Neutrophil (primary cell): ENCODE measurements at regions not wholly inside any gene's neighbourhood (a gene's known extent, or its start where the extent isn't known, plus 50 kb on each side); places are given as distances from the start of the nearest gene placed in this dataset.

Experiments used
- H3K27ac ChIP-seq: fragments of 200-600 bp; sonication (generic); 2 replicates; pipeline ENCODE4 v1.5.1; 2016; ENCODE audit warnings: mild to moderate bottlenecking, moderate library complexity
- H3K27me3 ChIP-seq: fragments of 200-600 bp; sonication (generic); 2 replicates; pipeline ENCODE4 v1.6.0; 2016; ENCODE audit warnings: mild to moderate bottlenecking
- H3K36me3 ChIP-seq: fragments of 200-600 bp; sonication (generic); 2 replicates; pipeline ENCODE4 v1.5.1; 2017
- H3K4me1 ChIP-seq, 2 experiments: fragments of 200-600 bp in 1 of 2; sonication (generic) in 1 of 2; 1 replicate in 1 of 2; 2 replicates in 1 of 2; pipeline versions ENCODE4 v1.5.1 to v1.6.1; 2013 to 2016; ENCODE audit warnings: low read depth in 1 of 2, low read length in 1 of 2, mild to moderate bottlenecking in 1 of 2, moderate library complexity in 1 of 2; ENCODE audit not compliant: control insufficient read depth in 1 of 2, insufficient read depth in 1 of 2
- H3K4me3 ChIP-seq, 2 experiments: fragments of 200-600 bp in 1 of 2; sonication (generic) in 1 of 2; 1 replicate in 1 of 2; 2 replicates in 1 of 2; pipeline ENCODE4 v1.5.1; 2013 to 2016; ENCODE audit warnings: low read depth in 1 of 2, low read length in 1 of 2, mild to moderate bottlenecking in 1 of 2, moderate library complexity in 1 of 2
- H3K9me3 ChIP-seq: fragments of 200-600 bp; sonication (generic); 2 replicates; pipeline ENCODE4 v1.5.1; 2016
- TF ChIP-seq, protein P1 (sequence below): fragments of 200-600 bp; sonication (generic); IDR thresholded peaks from 2 replicates; pipeline ENCODE4 v1.5.1; 2016; ENCODE audit warnings: antibody characterized with exemption

DNA sequence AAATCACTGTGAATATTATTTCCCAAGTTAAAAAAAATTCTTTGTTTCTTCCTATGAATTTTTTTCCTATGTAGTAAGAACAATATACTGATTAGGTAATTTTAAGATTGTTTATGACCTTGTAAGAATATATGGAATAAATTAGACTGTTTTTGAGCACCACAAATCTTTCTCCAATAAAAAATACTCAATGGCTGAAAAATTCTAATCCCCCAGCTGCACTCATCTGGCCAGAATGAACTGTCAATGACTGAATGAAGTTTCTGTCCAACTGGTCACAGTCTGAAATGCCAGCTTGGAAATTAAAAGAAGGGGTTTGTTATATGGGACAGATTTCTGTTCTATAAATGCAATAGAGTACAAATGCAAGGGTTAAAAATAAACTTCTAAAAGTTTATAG lies 569.5 kb upstream of the SEMA6A start:
- no peaks in the 10 kb centered on the region for H3K36me3 ChIP-seq
- no peaks in the 10 kb centered on the region for H3K9me3 ChIP-seq
- H3K27ac ChIP-seq = no peak overlapping the region
- H3K4me1 ChIP-seq = no peaks in the 10 kb centered on the region
- TF ChIP-seq, protein P1, sequence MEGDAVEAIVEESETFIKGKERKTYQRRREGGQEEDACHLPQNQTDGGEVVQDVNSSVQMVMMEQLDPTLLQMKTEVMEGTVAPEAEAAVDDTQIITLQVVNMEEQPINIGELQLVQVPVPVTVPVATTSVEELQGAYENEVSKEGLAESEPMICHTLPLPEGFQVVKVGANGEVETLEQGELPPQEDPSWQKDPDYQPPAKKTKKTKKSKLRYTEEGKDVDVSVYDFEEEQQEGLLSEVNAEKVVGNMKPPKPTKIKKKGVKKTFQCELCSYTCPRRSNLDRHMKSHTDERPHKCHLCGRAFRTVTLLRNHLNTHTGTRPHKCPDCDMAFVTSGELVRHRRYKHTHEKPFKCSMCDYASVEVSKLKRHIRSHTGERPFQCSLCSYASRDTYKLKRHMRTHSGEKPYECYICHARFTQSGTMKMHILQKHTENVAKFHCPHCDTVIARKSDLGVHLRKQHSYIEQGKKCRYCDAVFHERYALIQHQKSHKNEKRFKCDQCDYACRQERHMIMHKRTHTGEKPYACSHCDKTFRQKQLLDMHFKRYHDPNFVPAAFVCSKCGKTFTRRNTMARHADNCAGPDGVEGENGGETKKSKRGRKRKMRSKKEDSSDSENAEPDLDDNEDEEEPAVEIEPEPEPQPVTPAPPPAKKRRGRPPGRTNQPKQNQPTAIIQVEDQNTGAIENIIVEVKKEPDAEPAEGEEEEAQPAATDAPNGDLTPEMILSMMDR = no peak
- no peaks in the 10 kb centered on the region for H3K27me3 ChIP-seq
- H3K4me3 ChIP-seq = no peak overlapping the region

- no peaks in the 10 kb centered on the region for H3K27me3 ChIP-seq
- TF ChIP-seq, protein P1 = no peak
- no peaks in the 10 kb centered on the region for H3K36me3 ChIP-seq
- no peak overlapping the region for H3K4me3 ChIP-seq
- H3K4me1 ChIP-seq = no peaks in the 10 kb centered on the region
- H3K9me3 ChIP-seq = no peaks in the 10 kb centered on the region
- no peak overlapping the region for H3K27ac ChIP-seq
These were observed 568.8 kb upstream of the SEMA6A start for GRCh38 chr5:117143406-117143805.

DNA sequence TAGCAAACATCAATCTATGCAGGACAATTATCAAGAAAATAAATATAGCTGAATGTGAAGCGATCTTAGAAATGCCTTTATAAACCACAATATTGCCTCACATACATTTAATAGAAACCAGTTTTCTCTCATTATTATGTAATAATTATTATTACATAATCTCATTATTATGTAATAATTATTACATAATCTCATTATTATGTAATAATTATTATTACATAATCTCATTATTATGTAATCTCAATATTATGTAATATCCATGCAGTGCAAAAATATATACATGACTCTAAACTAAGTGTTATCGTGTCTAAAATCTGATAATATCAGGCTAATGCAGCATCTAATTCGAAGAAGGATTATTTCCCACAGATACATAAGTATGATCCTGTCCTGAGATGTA lies 563.9 kb upstream of the SEMA6A start:
- Histone ChIP-seq H3K36me3 (no peaks in the 10 kb centered on the region), H3K27ac (no peak overlapping the region), H3K9me3 (no peaks in the 10 kb centered on the region), H3K4me3 (no peak overlapping the region), H3K27me3 (no peaks in the 10 kb centered on the region), H3K4me1 (no peaks in the 10 kb centered on the region)
- TF ChIP-seq, protein P1 = no peak

- Histone ChIP-seq H3K9me3 (no peaks in the 10 kb centered on the region), H3K27me3 (no peaks in the 10 kb centered on the region), H3K36me3 (no peaks in the 10 kb centered on the region), H3K4me1 (no peaks in the 10 kb centered on the region), H3K27ac (no peak overlapping the region), H3K4me3 (no peak overlapping the region)
- TF ChIP-seq, protein P1 = no peak
These were observed 561.2 kb upstream of the SEMA6A start for GRCh38 chr5:117135851-117136250.

GRCh38 chr5:117133198-117133597 lies 558.6 kb upstream of the SEMA6A start:
- Histone ChIP-seq H3K27me3 (no peaks in the 10 kb centered on the region), H3K36me3 (no peaks in the 10 kb centered on the region), H3K4me1 (no peaks in the 10 kb centered on the region), H3K9me3 (no peaks in the 10 kb centered on the region), H3K27ac (no peak overlapping the region), H3K4me3 (no peak overlapping the region)
- TF ChIP-seq, protein P1 = no peak

DNA sequence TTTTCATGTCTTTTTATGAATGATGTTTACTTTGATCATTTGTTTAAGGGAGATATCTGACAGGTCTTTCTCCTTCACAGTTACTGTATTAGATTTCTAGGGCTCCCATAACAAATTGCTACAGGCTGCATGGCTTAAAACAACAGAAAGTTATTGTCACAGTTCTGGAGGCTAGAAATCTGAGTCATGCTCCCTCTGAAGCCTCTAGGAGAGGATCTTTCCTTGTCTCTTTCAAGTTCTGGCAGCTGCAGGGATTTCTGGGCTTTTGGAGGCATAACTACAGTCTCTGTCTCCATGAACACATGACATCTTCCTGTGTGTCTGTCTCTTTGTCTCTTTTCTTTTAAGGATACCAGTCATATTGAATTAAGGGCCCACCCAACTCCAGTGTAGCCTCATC lies 557.3 kb upstream of the SEMA6A start:
- H3K27me3 ChIP-seq = no peaks in the 10 kb centered on the region
- H3K9me3 ChIP-seq = no peaks in the 10 kb centered on the region
- no peak overlapping the region for H3K27ac ChIP-seq
- H3K4me3 ChIP-seq = no peak overlapping the region
- H3K4me1 ChIP-seq = no peaks in the 10 kb centered on the region
- no peaks in the 10 kb centered on the region for H3K36me3 ChIP-seq
- TF ChIP-seq, protein P1 = no peak
